ENCODE measurements at regions not wholly inside any gene's neighbourhood (a gene's known extent, or its start where the extent isn't known, plus 50 kb on each side); places are given as distances from the start of the nearest gene placed in this dataset.

GRCh38 chr10:2936816-2937215 lies 130.5 kb upstream of the PFKP start:
- no peak for TF ChIP-seq POLR2A (IDR thresholded peaks at IDR 0.05)
- no peak for TF ChIP-seq POLR2AphosphoS5 (IDR thresholded peaks at IDR 0.05; ENCODE audit: insufficient read depth in 1 of 2, low read depth in 1 of 2)
- TF ChIP-seq CTCF (IDR thresholded peaks at IDR 0.05) = no peak
- Histone ChIP-seq H3K27ac (no peak overlapping the region), H3K4me3 (no peak overlapping the region), H3K9me3 (no peaks in the 10 kb centered on the region), H3K36me3 (no peaks in the 10 kb centered on the region), H3K4me1 (no peaks in the 10 kb centered on the region), H3K27me3 (no peaks in the 10 kb centered on the region)
- DNase-seq (ENCODE audit: extremely low spot score in 2 of 2) = no peak
- intact Hi-C loops (cut with DNase I) = no loop called here

GRCh38 chr10:2935647-2936386 lies 131.5 kb upstream of the PFKP start:
- Histone ChIP-seq H3K27me3 (no peaks in the 10 kb centered on the region), H3K4me1 (no peaks in the 10 kb centered on the region), H3K27ac (no peak overlapping the region), H3K9me3 (no peaks in the 10 kb centered on the region), H3K36me3 (no peaks in the 10 kb centered on the region), H3K4me3 (no peak overlapping the region)
- intact Hi-C loops (cut with DNase I) = no loop called here
- no peak for TF ChIP-seq POLR2AphosphoS5 (IDR thresholded peaks at IDR 0.05; ENCODE audit: insufficient read depth in 1 of 2, low read depth in 1 of 2)
- no peak for TF ChIP-seq CTCF (IDR thresholded peaks at IDR 0.05)
- TF ChIP-seq POLR2A (IDR thresholded peaks at IDR 0.05) = no peak
- DNase-seq (ENCODE audit: extremely low spot score in 2 of 2) = peak in 1 of 2 donors; percentile 27

GRCh38 chr10:2933924-2934323 lies 133.4 kb upstream of the PFKP start:
- no peak for TF ChIP-seq POLR2A (IDR thresholded peaks at IDR 0.05)
- no peak for TF ChIP-seq POLR2AphosphoS5 (IDR thresholded peaks at IDR 0.05; ENCODE audit: insufficient read depth in 1 of 2, low read depth in 1 of 2)
- intact Hi-C loops (cut with DNase I) = no loop called here

GRCh38 chr10:2933519-2933918 lies 133.8 kb upstream of the PFKP start:
- H3K4me3 ChIP-seq = no peak overlapping the region
- no peak for TF ChIP-seq POLR2AphosphoS5 (IDR thresholded peaks at IDR 0.05; ENCODE audit: insufficient read depth in 1 of 2, low read depth in 1 of 2)
- no peak for TF ChIP-seq POLR2A (IDR thresholded peaks at IDR 0.05)
- TF ChIP-seq CTCF (IDR thresholded peaks at IDR 0.05) = no peak
- intact Hi-C loops (cut with DNase I) = no loop called here

More at GRCh38 chr10:2933924-2934323, 133.4 kb upstream of the PFKP start:
- Histone ChIP-seq H3K36me3 (no peaks in the 10 kb centered on the region), H3K4me3 (no peak overlapping the region), H3K27ac (no peak overlapping the region), H3K4me1 (no peaks in the 10 kb centered on the region), H3K27me3 (no peaks in the 10 kb centered on the region), H3K9me3 (no peaks in the 10 kb centered on the region)
- no peak for DNase-seq (ENCODE audit: extremely low spot score in 2 of 2)

GRCh38 chr10:2933071-2933470 lies 134.3 kb upstream of the PFKP start:
- TF ChIP-seq CTCF (IDR thresholded peaks at IDR 0.05) = no peak
- TF ChIP-seq POLR2AphosphoS5 (IDR thresholded peaks at IDR 0.05; ENCODE audit: insufficient read depth in 1 of 2, low read depth in 1 of 2) = no peak
- TF ChIP-seq POLR2A (IDR thresholded peaks at IDR 0.05) = no peak
- no peak overlapping the region for H3K27ac ChIP-seq
- H3K36me3 ChIP-seq = no peaks in the 10 kb centered on the region
- H3K4me1 ChIP-seq = no peaks in the 10 kb centered on the region
- intact Hi-C loops (cut with DNase I) = no loop called here
- H3K27me3 ChIP-seq = no peaks in the 10 kb centered on the region
- DNase-seq (ENCODE audit: extremely low spot score in 2 of 2) = peak in 1 of 2 donors; percentile 72
- no peak overlapping the region for H3K4me3 ChIP-seq
- no peaks in the 10 kb centered on the region for H3K9me3 ChIP-seq

More at GRCh38 chr10:2933519-2933918, 133.8 kb upstream of the PFKP start:
- Histone ChIP-seq H3K27me3 (no peaks in the 10 kb centered on the region), H3K36me3 (no peaks in the 10 kb centered on the region), H3K9me3 (no peaks in the 10 kb centered on the region), H3K27ac (no peak overlapping the region), H3K4me1 (no peaks in the 10 kb centered on the region)
- no peak for DNase-seq (ENCODE audit: extremely low spot score in 2 of 2)
